ENCODE measurements at regions not wholly inside any gene's neighbourhood (a gene's known extent, or its start where the extent isn't known, plus 50 kb on each side); places are given as distances from the start of the nearest gene placed in this dataset.

DNA sequence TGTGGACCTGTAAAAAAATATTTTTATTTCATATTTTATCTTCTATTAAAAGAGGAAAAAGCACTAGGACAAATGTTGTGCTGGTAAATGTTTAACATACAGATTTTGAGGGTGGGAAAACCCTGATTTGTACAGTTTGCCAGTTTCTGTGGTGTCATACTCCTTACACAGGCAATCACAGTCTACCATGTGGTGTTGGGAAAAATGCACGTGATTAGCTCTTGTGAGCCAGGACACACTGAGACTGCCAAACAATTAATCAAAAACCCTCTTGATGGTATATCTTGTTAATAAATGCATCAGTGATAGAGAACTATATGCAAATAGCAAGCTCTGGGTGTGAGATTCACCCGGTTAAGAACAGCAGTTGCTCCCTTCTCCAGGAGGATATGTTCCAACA lies 136.5 kb upstream of the ZC3H11B start:
- TF ChIP-seq, protein P1, sequence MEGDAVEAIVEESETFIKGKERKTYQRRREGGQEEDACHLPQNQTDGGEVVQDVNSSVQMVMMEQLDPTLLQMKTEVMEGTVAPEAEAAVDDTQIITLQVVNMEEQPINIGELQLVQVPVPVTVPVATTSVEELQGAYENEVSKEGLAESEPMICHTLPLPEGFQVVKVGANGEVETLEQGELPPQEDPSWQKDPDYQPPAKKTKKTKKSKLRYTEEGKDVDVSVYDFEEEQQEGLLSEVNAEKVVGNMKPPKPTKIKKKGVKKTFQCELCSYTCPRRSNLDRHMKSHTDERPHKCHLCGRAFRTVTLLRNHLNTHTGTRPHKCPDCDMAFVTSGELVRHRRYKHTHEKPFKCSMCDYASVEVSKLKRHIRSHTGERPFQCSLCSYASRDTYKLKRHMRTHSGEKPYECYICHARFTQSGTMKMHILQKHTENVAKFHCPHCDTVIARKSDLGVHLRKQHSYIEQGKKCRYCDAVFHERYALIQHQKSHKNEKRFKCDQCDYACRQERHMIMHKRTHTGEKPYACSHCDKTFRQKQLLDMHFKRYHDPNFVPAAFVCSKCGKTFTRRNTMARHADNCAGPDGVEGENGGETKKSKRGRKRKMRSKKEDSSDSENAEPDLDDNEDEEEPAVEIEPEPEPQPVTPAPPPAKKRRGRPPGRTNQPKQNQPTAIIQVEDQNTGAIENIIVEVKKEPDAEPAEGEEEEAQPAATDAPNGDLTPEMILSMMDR (IDR thresholded peaks at IDR 0.05) = no peak
- no peak for TF ChIP-seq POLR2A (IDR thresholded peaks at IDR 0.05)
- TF ChIP-seq POLR2AphosphoS5 (IDR thresholded peaks at IDR 0.05) = no peak
